DOHH2 (cell line): ENCODE measurements at regions not wholly inside any gene's neighbourhood (a gene's known extent, or its start where the extent isn't known, plus 50 kb on each side); places are given as distances from the start of the nearest gene placed in this dataset.

Experiments used
- H3F3A ChIP-seq: fragments of 200-600 bp; sonication (generic), shearing (Covaris generic); 2 replicates; pipeline ENCODE4 v1.6.0; 2016; ENCODE audit warnings: antibody characterized with exemption, mild to moderate bottlenecking; ENCODE audit not compliant: control insufficient read depth, insufficient read depth
- H3K27ac ChIP-seq: fragments of 200-600 bp; sonication (generic); 2 replicates; pipeline ENCODE4 v1.5.1; 2014; ENCODE audit warnings: low read depth, mild to moderate bottlenecking, low read length, moderate library complexity
- H3K27me3 ChIP-seq: fragments of 200-600 bp; sonication (generic); 2 replicates; pipeline ENCODE4 v1.6.1; 2014; ENCODE audit warnings: mild to moderate bottlenecking, low read length, mixed read lengths; ENCODE audit not compliant: control insufficient read depth
- H3K36me3 ChIP-seq: fragments of 200-600 bp; sonication (generic); 2 replicates; pipeline ENCODE4 v1.6.1; 2014; ENCODE audit warnings: mild to moderate bottlenecking, low read length, moderate library complexity, mixed read lengths; ENCODE audit not compliant: control insufficient read depth
- H3K4me1 ChIP-seq: fragments of 200-600 bp; sonication (generic); 2 replicates; pipeline ENCODE4 v1.6.1; 2014; ENCODE audit warnings: mild to moderate bottlenecking, low read length, mixed read lengths; ENCODE audit not compliant: control insufficient read depth
- H3K4me2 ChIP-seq: fragments of 200-600 bp; sonication (generic); 2 replicates; pipeline ENCODE4 v1.6.0; 2014; ENCODE audit warnings: mild to moderate bottlenecking, low read length, moderate library complexity
- H3K4me3 ChIP-seq: fragments of 200-600 bp; sonication (generic); 2 replicates; pipeline ENCODE4 v1.5.1; 2014; ENCODE audit warnings: mild to moderate bottlenecking, low read length, mixed read lengths
- H3K79me2 ChIP-seq: fragments of 200-600 bp; sonication (generic); 2 replicates; pipeline ENCODE4 v1.6.1; 2014; ENCODE audit warnings: mild to moderate bottlenecking, low read length, mixed read lengths; ENCODE audit not compliant: control insufficient read depth
- H3K9me2 ChIP-seq: fragments of 200-600 bp; sonication (generic); replicated peaks from 2 replicates; pipeline ENCODE4 v1.6.1; 2014; ENCODE audit warnings: mild to moderate bottlenecking, low read length, mixed read lengths; ENCODE audit not compliant: control insufficient read depth
- H3K9me3 ChIP-seq: fragments of 200-600 bp; sonication (generic); 2 replicates; pipeline ENCODE4 v1.6.1; 2014; ENCODE audit warnings: antibody characterized with exemption, low read length, mixed read lengths; ENCODE audit not compliant: control insufficient read depth, insufficient read depth
- H4K20me1 ChIP-seq: fragments of 200-600 bp; sonication (generic); 2 replicates; pipeline ENCODE4 v1.6.0; 2014; ENCODE audit warnings: low read depth, mild to moderate bottlenecking, antibody characterized with exemption, low read length, moderate library complexity; ENCODE audit not compliant: control insufficient read depth, insufficient read depth
- EZH2phosphoT487 ChIP-seq: fragments of 200-600 bp; sonication (generic); IDR thresholded peaks from 2 replicates; pipeline ENCODE4 v1.6.1; 2017; ENCODE audit warnings: borderline replicate concordance, mild to moderate bottlenecking, antibody characterized with exemption, low read length, moderate library complexity, mixed read lengths
- TF ChIP-seq, protein P1 (sequence below): fragments of 200-600 bp; sonication (generic); IDR thresholded peaks from one replicate; pipeline ENCODE4 v1.5.1; 2014; ENCODE audit warnings: antibody characterized with exemption, mild to moderate bottlenecking, low read depth, low read length; ENCODE audit not compliant: poor library complexity, severe bottlenecking

DNA sequence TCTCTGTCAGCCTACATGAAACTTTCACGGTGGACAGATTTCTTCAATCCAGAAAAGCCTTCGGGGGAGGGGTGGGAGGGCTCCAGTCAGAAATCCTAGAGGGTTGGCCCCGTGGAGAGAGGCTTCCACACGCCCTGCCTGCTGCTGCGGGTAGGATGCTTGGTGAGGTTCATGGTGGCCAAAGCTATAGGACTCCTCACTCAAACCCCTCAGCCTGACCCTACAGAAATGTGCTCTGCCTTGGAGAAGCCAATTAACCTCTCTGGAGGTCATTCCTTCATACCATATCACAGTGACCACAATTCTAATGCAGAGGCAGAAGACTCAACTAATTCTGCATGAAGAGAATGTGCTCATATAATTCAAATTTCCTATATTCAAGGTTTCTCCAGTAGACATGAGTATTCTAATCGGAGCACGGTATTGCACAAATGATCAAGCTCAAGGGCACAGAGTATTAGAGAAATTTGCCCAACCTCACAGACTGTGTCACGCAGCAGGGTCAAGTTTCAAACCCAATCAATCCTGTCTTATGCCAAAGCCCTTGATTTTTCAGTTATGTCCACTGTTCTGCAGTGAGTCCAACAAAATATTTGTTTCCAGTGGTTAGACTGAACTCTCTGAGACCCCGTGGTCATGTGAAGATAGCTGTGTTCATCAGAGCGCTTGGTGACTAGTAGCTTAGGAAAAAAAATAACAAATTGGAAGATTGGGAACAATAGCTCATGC lies 104.8 kb downstream of the TOMM20 start:
- no peak overlapping the region for H3K27ac ChIP-seq
- H3K27me3 ChIP-seq, result peaks cover 29% of the 10 kb centered on the region
- no peaks in the 10 kb centered on the region for H3K9me3 ChIP-seq
- H3F3A ChIP-seq, result no peaks in the 10 kb centered on the region
- H3K36me3 ChIP-seq, result no peaks in the 10 kb centered on the region
- H4K20me1 ChIP-seq, result no peaks in the 10 kb centered on the region
- no peak for TF ChIP-seq EZH2phosphoT487
- TF ChIP-seq, protein P1, sequence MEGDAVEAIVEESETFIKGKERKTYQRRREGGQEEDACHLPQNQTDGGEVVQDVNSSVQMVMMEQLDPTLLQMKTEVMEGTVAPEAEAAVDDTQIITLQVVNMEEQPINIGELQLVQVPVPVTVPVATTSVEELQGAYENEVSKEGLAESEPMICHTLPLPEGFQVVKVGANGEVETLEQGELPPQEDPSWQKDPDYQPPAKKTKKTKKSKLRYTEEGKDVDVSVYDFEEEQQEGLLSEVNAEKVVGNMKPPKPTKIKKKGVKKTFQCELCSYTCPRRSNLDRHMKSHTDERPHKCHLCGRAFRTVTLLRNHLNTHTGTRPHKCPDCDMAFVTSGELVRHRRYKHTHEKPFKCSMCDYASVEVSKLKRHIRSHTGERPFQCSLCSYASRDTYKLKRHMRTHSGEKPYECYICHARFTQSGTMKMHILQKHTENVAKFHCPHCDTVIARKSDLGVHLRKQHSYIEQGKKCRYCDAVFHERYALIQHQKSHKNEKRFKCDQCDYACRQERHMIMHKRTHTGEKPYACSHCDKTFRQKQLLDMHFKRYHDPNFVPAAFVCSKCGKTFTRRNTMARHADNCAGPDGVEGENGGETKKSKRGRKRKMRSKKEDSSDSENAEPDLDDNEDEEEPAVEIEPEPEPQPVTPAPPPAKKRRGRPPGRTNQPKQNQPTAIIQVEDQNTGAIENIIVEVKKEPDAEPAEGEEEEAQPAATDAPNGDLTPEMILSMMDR, result no peak
- no peak overlapping the region for H3K4me2 ChIP-seq
- no peak overlapping the region for H3K4me3 ChIP-seq
- H3K9me2 ChIP-seq, result no peaks in the 10 kb centered on the region
- no peaks in the 10 kb centered on the region; the same call in 1 of the 2 replicates for H3K4me1 ChIP-seq
- H3K79me2 ChIP-seq, result no peaks in the 10 kb centered on the region

DNA sequence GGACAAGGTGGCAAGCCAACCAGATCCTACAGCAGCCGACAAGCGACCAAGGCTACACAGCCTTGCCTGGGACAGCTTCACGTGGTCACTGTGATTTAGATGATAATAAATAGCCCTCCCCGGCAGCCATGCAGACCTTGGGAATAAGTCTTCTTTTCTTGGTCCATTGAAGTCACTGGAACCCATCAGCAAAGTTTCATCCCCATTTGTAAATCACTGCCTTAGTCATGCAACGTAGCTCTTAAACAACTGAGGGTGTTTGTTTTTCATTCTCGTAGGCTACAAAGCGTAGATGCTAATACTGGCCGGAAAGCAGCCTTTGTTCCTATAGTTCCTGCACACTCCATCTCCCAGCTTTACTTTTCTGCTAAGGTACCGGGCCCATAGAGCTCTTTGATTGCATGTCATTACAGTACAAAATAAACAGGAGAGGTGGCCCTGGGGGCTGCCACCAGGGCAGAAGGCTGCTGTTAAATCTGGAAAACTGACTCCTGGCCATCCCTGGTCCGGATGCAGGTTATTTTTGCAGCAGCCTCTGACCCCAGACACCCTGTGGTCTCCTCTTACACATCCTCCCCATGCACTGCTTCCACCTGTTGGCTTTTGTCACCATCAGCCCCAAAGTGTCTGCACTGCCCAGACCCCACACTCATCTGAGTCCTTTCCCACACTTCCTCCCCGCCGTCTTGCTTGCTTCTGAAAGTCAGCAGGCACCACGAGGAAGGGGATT lies 105.5 kb downstream of the TOMM20 start:
- H3K9me3 ChIP-seq, result no peaks in the 10 kb centered on the region
- no peaks in the 10 kb centered on the region for H3K79me2 ChIP-seq
- H4K20me1 ChIP-seq, result no peaks in the 10 kb centered on the region
- H3K4me1 ChIP-seq, result no peaks in the 10 kb centered on the region; the same call in 1 of the 2 replicates
- H3K27me3 ChIP-seq, result peaks cover 30% of the 10 kb centered on the region
- no peaks in the 10 kb centered on the region for H3K36me3 ChIP-seq
- no peaks in the 10 kb centered on the region for H3F3A ChIP-seq
- no peak overlapping the region for H3K4me3 ChIP-seq
- no peaks in the 10 kb centered on the region for H3K9me2 ChIP-seq
- no peak overlapping the region for H3K4me2 ChIP-seq
- no peak for TF ChIP-seq EZH2phosphoT487
- TF ChIP-seq, protein P1, result no peak
- H3K27ac ChIP-seq, result no peak overlapping the region

DNA sequence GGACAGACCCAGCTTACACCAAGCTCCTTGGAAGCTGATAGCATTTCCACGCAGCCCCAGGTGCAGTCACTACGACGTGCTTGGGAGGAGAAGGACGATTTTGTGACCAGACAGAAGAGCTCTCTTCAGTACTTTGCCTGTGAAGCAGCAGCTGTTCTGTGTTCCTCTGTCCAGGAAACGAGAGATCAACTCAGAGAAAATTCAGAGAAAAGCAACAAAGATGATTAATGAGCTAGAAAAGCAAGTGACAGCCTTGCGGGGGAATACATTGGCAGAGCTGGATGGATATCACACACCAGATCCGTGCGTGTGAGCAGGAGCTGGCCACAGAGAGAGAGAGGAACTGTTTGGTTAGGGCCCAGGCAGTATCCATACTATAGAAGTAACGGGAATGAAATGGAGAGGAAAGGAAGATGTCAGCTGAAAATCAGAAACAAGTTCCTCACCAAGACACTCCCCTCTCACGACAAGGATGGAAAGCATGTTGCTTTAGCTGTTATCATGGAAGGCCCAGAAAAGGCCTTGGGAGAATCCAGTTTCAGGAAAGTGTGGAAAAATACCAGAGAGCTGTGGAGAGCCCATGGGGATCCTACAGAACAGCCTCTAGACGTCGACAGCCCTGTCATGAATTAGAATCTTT lies 106.2 kb downstream of the TOMM20 start:
- Histone ChIP-seq H3K27me3 (peaks cover 37% of the 10 kb centered on the region), H3K4me1 (no peaks in the 10 kb centered on the region; the same call in 1 of the 2 replicates), H3K36me3 (no peaks in the 10 kb centered on the region), H3K4me3 (no peak overlapping the region), H3F3A (no peaks in the 10 kb centered on the region), H4K20me1 (no peaks in the 10 kb centered on the region), H3K4me2 (no peak overlapping the region), H3K27ac (no peak overlapping the region), H3K79me2 (no peaks in the 10 kb centered on the region), H3K9me2 (no peaks in the 10 kb centered on the region), H3K9me3 (no peaks in the 10 kb centered on the region)
- no peak for TF ChIP-seq EZH2phosphoT487
- TF ChIP-seq, protein P1, result no peak
